Peyer's patch (tissue), 4 donors: ENCODE measurements at regions not wholly inside any gene's neighbourhood (a gene's known extent, or its start where the extent isn't known, plus 50 kb on each side); places are given as distances from the start of the nearest gene placed in this dataset.

ENCODE experiments used
- DNase-seq, 3 donors: peaks; one replicate each; pipeline ENCODE4 v3.0.0-alpha.2; 2017 to 2019
- H3K27ac ChIP-seq, 4 donors: fragments of 200-600 bp; sonication (generic); one replicate each; pipeline ENCODE4 v1.5.1; 2016 to 2019
- H3K27me3 ChIP-seq, 2 donors: fragments of 200-600 bp; sonication (generic); one replicate each; pipeline ENCODE4 v1.5.1; 2019
- H3K36me3 ChIP-seq, 3 donors: fragments of 200-600 bp; sonication (generic); one replicate each; pipeline ENCODE4 v1.5.1; 2016 to 2019
- H3K4me1 ChIP-seq, 4 donors: fragments of 200-600 bp; sonication (generic); one replicate each; pipeline ENCODE4 v1.5.1; 2016 to 2019
- H3K4me3 ChIP-seq, 4 donors: fragments of 200-600 bp; sonication (generic); 1 replicate in 3 of 4; 2 replicates in 1 of 4; pipeline ENCODE4 v1.5.1; 2016 to 2019; ENCODE audit warnings: mild to moderate bottlenecking in 1 of 4
- H3K9me3 ChIP-seq, 4 donors: fragments of 200-600 bp; sonication (generic); one replicate each; pipeline ENCODE4 v1.5.1; 2016 to 2019; ENCODE audit warnings: mild to moderate bottlenecking in 1 of 4
- POLR2A ChIP-seq, 2 donors: fragments of 450-650 bp; IDR thresholded peaks; one replicate each; pipeline ENCODE4 v1.5.1; 2017; ENCODE audit warnings: antibody characterized with exemption in 2 of 2, mild to moderate bottlenecking in 2 of 2, moderate library complexity in 2 of 2
- TF ChIP-seq, protein P1 (sequence below), 6 experiments: fragments of 450-650 bp in 4 of 6; fragments of 200-600 bp in 2 of 6; sonication (generic) in 1 of 6; IDR thresholded peaks; one replicate each; pipeline ENCODE4 v1.5.1; 2017 to 2019; ENCODE audit warnings: antibody characterized with exemption in 6 of 6, mild to moderate bottlenecking in 3 of 6, moderate library complexity in 1 of 6

- DNase-seq, result no peak
- Histone ChIP-seq H3K27me3 (no peaks in the 10 kb centered on the region), H3K4me3 (no peak overlapping the region)
Measured at GRCh38 chr6:67265996-67266921, 1368.8 kb upstream of the ADGRB3 start.

DNA sequence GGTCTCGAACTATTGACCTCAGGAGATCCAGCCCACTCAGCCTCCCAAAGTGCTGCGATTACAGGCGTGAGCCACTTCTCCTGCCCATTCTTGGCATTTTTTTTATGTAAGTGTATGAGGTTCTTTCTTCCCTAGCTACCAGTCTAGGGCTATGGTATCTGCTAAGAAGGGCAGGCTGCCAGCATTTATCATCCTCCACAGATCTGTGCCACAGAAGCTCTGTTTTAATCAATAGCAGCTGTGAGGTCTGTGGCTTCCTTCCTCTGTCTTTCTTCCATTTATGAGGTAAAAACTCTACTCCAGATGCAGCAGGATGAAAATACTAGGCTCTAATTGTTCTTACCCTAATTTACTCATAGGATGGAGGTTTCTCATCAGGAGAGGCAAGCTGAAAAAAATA is 1382.4 kb upstream of the ADGRB3 start:
- no peak overlapping the region for H3K4me3 ChIP-seq
- no peak for DNase-seq
- H3K36me3 ChIP-seq, result no peaks in the 10 kb centered on the region
- TF ChIP-seq, protein P1, sequence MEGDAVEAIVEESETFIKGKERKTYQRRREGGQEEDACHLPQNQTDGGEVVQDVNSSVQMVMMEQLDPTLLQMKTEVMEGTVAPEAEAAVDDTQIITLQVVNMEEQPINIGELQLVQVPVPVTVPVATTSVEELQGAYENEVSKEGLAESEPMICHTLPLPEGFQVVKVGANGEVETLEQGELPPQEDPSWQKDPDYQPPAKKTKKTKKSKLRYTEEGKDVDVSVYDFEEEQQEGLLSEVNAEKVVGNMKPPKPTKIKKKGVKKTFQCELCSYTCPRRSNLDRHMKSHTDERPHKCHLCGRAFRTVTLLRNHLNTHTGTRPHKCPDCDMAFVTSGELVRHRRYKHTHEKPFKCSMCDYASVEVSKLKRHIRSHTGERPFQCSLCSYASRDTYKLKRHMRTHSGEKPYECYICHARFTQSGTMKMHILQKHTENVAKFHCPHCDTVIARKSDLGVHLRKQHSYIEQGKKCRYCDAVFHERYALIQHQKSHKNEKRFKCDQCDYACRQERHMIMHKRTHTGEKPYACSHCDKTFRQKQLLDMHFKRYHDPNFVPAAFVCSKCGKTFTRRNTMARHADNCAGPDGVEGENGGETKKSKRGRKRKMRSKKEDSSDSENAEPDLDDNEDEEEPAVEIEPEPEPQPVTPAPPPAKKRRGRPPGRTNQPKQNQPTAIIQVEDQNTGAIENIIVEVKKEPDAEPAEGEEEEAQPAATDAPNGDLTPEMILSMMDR (IDR thresholded peaks at IDR 0.05), result no peak
- TF ChIP-seq POLR2A (IDR thresholded peaks at IDR 0.05), result no peak
- H3K9me3 ChIP-seq, result no peaks in the 10 kb centered on the region
- no peak overlapping the region for H3K27ac ChIP-seq
- no peaks in the 10 kb centered on the region for H3K4me1 ChIP-seq
- no peaks in the 10 kb centered on the region for H3K27me3 ChIP-seq

More at GRCh38 chr6:67265996-67266921, 1368.8 kb upstream of the ADGRB3 start:
- TF ChIP-seq, protein P1 (IDR thresholded peaks at IDR 0.05), result no peak
- TF ChIP-seq POLR2A (IDR thresholded peaks at IDR 0.05), result no peak
- no peaks in the 10 kb centered on the region for H3K9me3 ChIP-seq
- H3K36me3 ChIP-seq, result no peaks in the 10 kb centered on the region
- no peaks in the 10 kb centered on the region for H3K4me1 ChIP-seq
- H3K27ac ChIP-seq, result no peak overlapping the region

- Histone ChIP-seq H3K4me1 (no peaks in the 10 kb centered on the region), H3K27ac (no peak overlapping the region), H3K27me3 (no peaks in the 10 kb centered on the region), H3K9me3 (no peaks in the 10 kb centered on the region), H3K4me3 (no peak overlapping the region), H3K36me3 (no peaks in the 10 kb centered on the region)
- DNase-seq, result no peak
- TF ChIP-seq, protein P1 (IDR thresholded peaks at IDR 0.05), result no peak
- no peak for TF ChIP-seq POLR2A (IDR thresholded peaks at IDR 0.05)
Measured at GRCh38 chr6:67248077-67248476, 1387.0 kb upstream of the ADGRB3 start.

GRCh38 chr6:67244037-67244436 is 1391.0 kb upstream of the ADGRB3 start:
- H3K9me3 ChIP-seq, result no peaks in the 10 kb centered on the region
- DNase-seq, result no peak
- H3K4me3 ChIP-seq, result no peak overlapping the region
- TF ChIP-seq, protein P1 (IDR thresholded peaks at IDR 0.05), result no peak
- TF ChIP-seq POLR2A (IDR thresholded peaks at IDR 0.05), result no peak
- no peaks in the 10 kb centered on the region for H3K36me3 ChIP-seq
- no peak overlapping the region for H3K27ac ChIP-seq
- no peaks in the 10 kb centered on the region for H3K4me1 ChIP-seq
- no peaks in the 10 kb centered on the region for H3K27me3 ChIP-seq

DNA sequence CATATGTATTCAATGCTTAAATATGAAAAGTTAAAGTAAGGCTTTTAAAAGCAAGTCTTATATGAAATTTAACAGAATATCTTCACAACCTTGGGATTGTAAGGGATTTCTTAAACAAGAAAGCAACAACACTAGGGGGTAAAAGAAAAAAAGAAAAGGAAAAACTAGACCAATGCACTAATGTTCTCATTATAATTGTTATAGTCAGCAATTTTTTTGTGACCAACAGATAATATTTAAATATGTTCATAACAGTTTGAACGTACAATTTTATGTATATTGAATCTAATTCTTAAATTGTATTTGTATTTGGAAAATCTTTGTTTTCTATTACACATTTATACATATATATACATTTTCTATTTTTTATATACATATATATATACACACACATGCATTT is 1397.8 kb upstream of the ADGRB3 start:
- no peaks in the 10 kb centered on the region for H3K4me1 ChIP-seq
- no peak for TF ChIP-seq POLR2A (IDR thresholded peaks at IDR 0.05)
- TF ChIP-seq, protein P1 (IDR thresholded peaks at IDR 0.05), result no peak
- H3K4me3 ChIP-seq, result no peak overlapping the region
- no peaks in the 10 kb centered on the region for H3K36me3 ChIP-seq
- DNase-seq, result no peak
- H3K9me3 ChIP-seq, result no peaks in the 10 kb centered on the region
- H3K27ac ChIP-seq, result no peak overlapping the region
- no peaks in the 10 kb centered on the region for H3K27me3 ChIP-seq
